SK-N-SH (cell line): ENCODE measurements at regions not wholly inside any gene's neighbourhood (a gene's known extent, or its start where the extent isn't known, plus 50 kb on each side); places are given as distances from the start of the nearest gene placed in this dataset.

Experiments used
- CTCF ChIA-PET: fragments of 300-600, 350-600 bp; formaldehyde crosslinking; extraction: SDS; loops from one replicate; lab custom pipeline; 2021; lab: Yijun Ruan, JAX
- POLR2A ChIA-PET: fragments of 350-600 bp; sonication (Branson Sonifier 250); formaldehyde crosslinking; extraction: SDS; loops from one replicate; lab custom pipeline; 2020; ENCODE audit warnings: antibody characterized with exemption, inconsistent platforms; lab: Yijun Ruan, JAX
- DNase-seq: peaks from one replicate; pipeline ENCODE4 v3.0.0; 2012
- H2AFZ ChIP-seq: fragments of 200-600 bp; sonication (generic); 2 replicates; pipeline ENCODE4 v1.8.1; 2016; ENCODE audit warnings: antibody characterized with exemption, mild to moderate bottlenecking, low read depth
- H3F3A ChIP-seq: fragments of 200-600 bp; sonication (generic); replicated peaks from 2 replicates; pipeline ENCODE3; 2016; ENCODE audit warnings: antibody characterized with exemption, mild to moderate bottlenecking; ENCODE audit not compliant: insufficient read depth
- H3K27ac ChIP-seq, 2 experiments: fragments of 200-500 bp in 1 of 2; fragments of 200-600 bp in 1 of 2; sonication (Bioruptor generic) in 1 of 2; sonication (generic), shearing (Covaris generic) in 1 of 2; 2 replicates each; pipeline versions ENCODE4 v1.5.1 to v1.6.1; 2014 to 2016; ENCODE audit warnings: low read depth in 2 of 2, inconsistent platforms in 1 of 2, low read length in 1 of 2, mild to moderate bottlenecking in 1 of 2, mixed read lengths in 1 of 2
- H3K27me3 ChIP-seq: fragments of 200-600 bp; sonication (generic), shearing (Covaris generic); 2 replicates; pipeline ENCODE4 v1.6.1; 2016; ENCODE audit warnings: mixed run types; ENCODE audit not compliant: insufficient read depth
- H3K36me3 ChIP-seq, 2 experiments: fragments of 200-500 bp in 1 of 2; fragments of 200-600 bp in 1 of 2; sonication (Bioruptor generic) in 1 of 2; sonication (generic) in 1 of 2; replicated peaks in 1 of 2; 2 replicates each; pipeline versions ENCODE3 to v1.5.1; 2014 to 2016; ENCODE audit warnings: low read length in 1 of 2, mild to moderate bottlenecking in 1 of 2; ENCODE audit not compliant: insufficient read depth in 2 of 2, control insufficient read depth in 1 of 2
- H3K4me1 ChIP-seq, 2 experiments: fragments of 200-500 bp in 1 of 2; fragments of 200-600 bp in 1 of 2; sonication (Bioruptor generic) in 1 of 2; sonication (generic), shearing (Covaris generic) in 1 of 2; 2 replicates each; pipeline versions ENCODE4 v1.5.1 to v1.6.1; 2014 to 2016; ENCODE audit warnings: low read depth in 1 of 2, low read length in 1 of 2, mixed run types in 1 of 2; ENCODE audit not compliant: insufficient read depth in 2 of 2, control insufficient read depth in 1 of 2
- H3K4me2 ChIP-seq: fragments of 200-600 bp; sonication (generic), shearing (Covaris generic); 2 replicates; pipeline ENCODE4 v1.6.1; 2017; ENCODE audit warnings: mixed run types
- H3K4me3 ChIP-seq, 2 experiments: fragments of 200-500 bp in 1 of 2; fragments of 200-600 bp in 1 of 2; sonication (Bioruptor generic) in 1 of 2; sonication (generic), shearing (Covaris generic) in 1 of 2; 2 replicates each; pipeline versions ENCODE4 v1.5.1 to v1.8.1; 2014 to 2016; ENCODE audit warnings: low read depth in 2 of 2, inconsistent platforms in 1 of 2, low read length in 1 of 2, mild to moderate bottlenecking in 1 of 2, mixed read lengths in 1 of 2, moderate library complexity in 1 of 2
- H3K79me2 ChIP-seq: fragments of 200-600 bp; sonication (generic); 2 replicates; pipeline ENCODE4 v1.8.1; 2017; ENCODE audit warnings: mild to moderate bottlenecking; ENCODE audit not compliant: insufficient read depth
- H3K9ac ChIP-seq: fragments of 200-600 bp; sonication (generic); 2 replicates; pipeline ENCODE4 v1.6.1; 2017; ENCODE audit warnings: mixed run types
- H3K9me2 ChIP-seq: fragments of 200-600 bp; sonication (generic); 2 replicates; pipeline ENCODE4 v1.6.1; 2017; ENCODE audit warnings: mixed run types
- H3K9me3 ChIP-seq: fragments of 200-600 bp; sonication (generic); 2 replicates; pipeline ENCODE4 v1.6.1; 2017; ENCODE audit warnings: mixed run types, mild to moderate bottlenecking, moderate library complexity
- H4K20me1 ChIP-seq: fragments of 200-600 bp; sonication (generic); 2 replicates; pipeline ENCODE4 v1.6.1; 2017; ENCODE audit warnings: mild to moderate bottlenecking, mixed run types; ENCODE audit not compliant: insufficient read depth
- FOSL2 ChIP-seq: IDR thresholded peaks from 2 replicates; pipeline ENCODE4 v1.4.0; 2012; ENCODE audit warnings: low read depth, mild to moderate bottlenecking, moderate library complexity, borderline replicate concordance
- GATA2 ChIP-seq: sonication (generic); formaldehyde crosslinking; IDR thresholded peaks from 2 replicates; pipeline ENCODE4 v1.5.0; 2020; ENCODE audit warnings: mild to moderate bottlenecking, missing genetic modification reagents
- JUND ChIP-seq: IDR thresholded peaks from 2 replicates; pipeline ENCODE4 v1.4.0; 2012
- MEF2A ChIP-seq: IDR thresholded peaks from 2 replicates; pipeline ENCODE4 v1.4.0; 2012; ENCODE audit warnings: low read depth, borderline replicate concordance
- NRF1 ChIP-seq: IDR thresholded peaks from 2 replicates; pipeline ENCODE4 v1.6.1; 2012; ENCODE audit warnings: low read depth, mild to moderate bottlenecking, low read length
- RAD21 ChIP-seq: IDR thresholded peaks from 2 replicates; pipeline ENCODE4 v1.6.1; 2012; ENCODE audit warnings: mild to moderate bottlenecking, low read length
- RCOR1 ChIP-seq: fragments of 150-350 bp; IDR thresholded peaks from 2 replicates; pipeline ENCODE4 v1.6.1; 2017; ENCODE audit warnings: antibody characterized with exemption, low read length
- RXRA ChIP-seq: IDR thresholded peaks from 2 replicates; pipeline ENCODE4 v1.4.0; 2012; ENCODE audit warnings: low read depth, mild to moderate bottlenecking, borderline replicate concordance
- SMC3 ChIP-seq: IDR thresholded peaks from 2 replicates; pipeline ENCODE4 v1.6.1; 2012; ENCODE audit warnings: low read depth, low read length, improper control_type of control experiment
- TAF1 ChIP-seq: IDR thresholded peaks from 2 replicates; pipeline ENCODE4 v1.6.1; 2012; ENCODE audit warnings: low read depth, mild to moderate bottlenecking, low read length, moderate library complexity, borderline replicate concordance
- TCF12 ChIP-seq: IDR thresholded peaks from 2 replicates; pipeline ENCODE4 v1.4.0; 2012
- YY1 ChIP-seq: IDR thresholded peaks from 2 replicates; pipeline ENCODE4 v1.4.0; 2012; ENCODE audit warnings: low read depth, mild to moderate bottlenecking
- WGBS: methylation state at CpG from one replicate; pipeline ENCODE4 v1.1.6; 2017; ENCODE audit warnings: low lambda C conversion rate; 5-methylcytosine and 5-hydroxymethylcytosine counted together
- TF ChIP-seq, protein P1 (sequence below): IDR thresholded peaks from 2 replicates; pipeline ENCODE4 v1.4.0; 2012; ENCODE audit warnings: low read depth, borderline replicate concordance
- TF ChIP-seq, protein P2 (sequence below): fragments of 150-350 bp; IDR thresholded peaks from 2 replicates; pipeline ENCODE4 v1.6.1; 2017; ENCODE audit warnings: antibody characterized with exemption, low read length, low read depth, borderline replicate concordance
- TF ChIP-seq, protein P3 (sequence below): IDR thresholded peaks from 2 replicates; pipeline ENCODE4 v1.4.0; 2012; ENCODE audit warnings: low read depth, borderline replicate concordance
- TF ChIP-seq, protein P4 (sequence below): IDR thresholded peaks from 2 replicates; pipeline ENCODE4 v1.4.0; 2012; ENCODE audit warnings: low read depth
- TF ChIP-seq, protein P5 (sequence below): IDR thresholded peaks from 2 replicates; pipeline ENCODE4; 2012

DNA sequence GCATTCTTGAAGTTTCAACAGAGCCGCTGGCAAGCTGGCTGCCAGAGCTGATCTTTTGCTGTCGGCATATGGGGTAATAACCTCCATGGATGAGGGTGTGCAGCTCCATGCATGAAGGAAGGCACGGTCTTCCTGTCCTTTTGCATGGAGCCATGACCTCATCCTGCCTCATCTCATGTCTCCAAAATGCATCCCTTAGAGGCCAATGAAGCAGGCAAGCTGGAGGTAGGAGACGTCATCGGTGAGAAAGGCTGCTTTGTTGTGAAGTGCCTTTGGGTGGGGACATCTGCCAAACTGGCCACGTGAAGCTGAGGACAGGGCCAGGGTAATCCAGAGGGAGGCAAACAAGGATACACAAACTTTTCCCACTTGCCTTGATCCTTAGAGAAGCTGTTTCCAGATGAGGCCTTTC lies 161.5 kb upstream of the TBX20 start:
- H3K27ac ChIP-seq: no peak overlapping the region
- no peaks in the 10 kb centered on the region for H3K79me2 ChIP-seq
- no peaks in the 10 kb centered on the region for H3K9me2 ChIP-seq
- H3K9ac ChIP-seq: no peak overlapping the region
- H3K27me3 ChIP-seq: peaks cover 4% of the 10 kb centered on the region; the same call in 1 of the 2 replicates
- WGBS: 50% methylated on average over 6 of the region's 6 CpGs
- no peaks in the 10 kb centered on the region for H3K9me3 ChIP-seq
- no peak for DNase-seq
- no peaks in the 10 kb centered on the region for H4K20me1 ChIP-seq
- no peak overlapping the region for H3K4me2 ChIP-seq
- no peak for TF ChIP-seq RCOR1
- no peak for TF ChIP-seq RAD21
- no peak for TF ChIP-seq MEF2A
- no peak for TF ChIP-seq RXRA
- no peak for TF ChIP-seq SMC3
- TF ChIP-seq, protein P1, sequence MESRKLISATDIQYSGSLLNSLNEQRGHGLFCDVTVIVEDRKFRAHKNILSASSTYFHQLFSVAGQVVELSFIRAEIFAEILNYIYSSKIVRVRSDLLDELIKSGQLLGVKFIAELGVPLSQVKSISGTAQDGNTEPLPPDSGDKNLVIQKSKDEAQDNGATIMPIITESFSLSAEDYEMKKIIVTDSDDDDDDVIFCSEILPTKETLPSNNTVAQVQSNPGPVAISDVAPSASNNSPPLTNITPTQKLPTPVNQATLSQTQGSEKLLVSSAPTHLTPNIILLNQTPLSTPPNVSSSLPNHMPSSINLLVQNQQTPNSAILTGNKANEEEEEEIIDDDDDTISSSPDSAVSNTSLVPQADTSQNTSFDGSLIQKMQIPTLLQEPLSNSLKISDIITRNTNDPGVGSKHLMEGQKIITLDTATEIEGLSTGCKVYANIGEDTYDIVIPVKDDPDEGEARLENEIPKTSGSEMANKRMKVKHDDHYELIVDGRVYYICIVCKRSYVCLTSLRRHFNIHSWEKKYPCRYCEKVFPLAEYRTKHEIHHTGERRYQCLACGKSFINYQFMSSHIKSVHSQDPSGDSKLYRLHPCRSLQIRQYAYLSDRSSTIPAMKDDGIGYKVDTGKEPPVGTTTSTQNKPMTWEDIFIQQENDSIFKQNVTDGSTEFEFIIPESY: no peak
- no peak for TF ChIP-seq TAF1
- TF ChIP-seq, protein P2, sequence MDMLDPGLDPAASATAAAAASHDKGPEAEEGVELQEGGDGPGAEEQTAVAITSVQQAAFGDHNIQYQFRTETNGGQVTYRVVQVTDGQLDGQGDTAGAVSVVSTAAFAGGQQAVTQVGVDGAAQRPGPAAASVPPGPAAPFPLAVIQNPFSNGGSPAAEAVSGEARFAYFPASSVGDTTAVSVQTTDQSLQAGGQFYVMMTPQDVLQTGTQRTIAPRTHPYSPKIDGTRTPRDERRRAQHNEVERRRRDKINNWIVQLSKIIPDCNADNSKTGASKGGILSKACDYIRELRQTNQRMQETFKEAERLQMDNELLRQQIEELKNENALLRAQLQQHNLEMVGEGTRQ: no peak
- no peak for TF ChIP-seq YY1
- TF ChIP-seq TCF12: no peak
- TF ChIP-seq NRF1: no peak
- TF ChIP-seq, protein P3, sequence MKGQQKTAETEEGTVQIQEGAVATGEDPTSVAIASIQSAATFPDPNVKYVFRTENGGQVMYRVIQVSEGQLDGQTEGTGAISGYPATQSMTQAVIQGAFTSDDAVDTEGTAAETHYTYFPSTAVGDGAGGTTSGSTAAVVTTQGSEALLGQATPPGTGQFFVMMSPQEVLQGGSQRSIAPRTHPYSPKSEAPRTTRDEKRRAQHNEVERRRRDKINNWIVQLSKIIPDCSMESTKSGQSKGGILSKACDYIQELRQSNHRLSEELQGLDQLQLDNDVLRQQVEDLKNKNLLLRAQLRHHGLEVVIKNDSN: no peak
- no peak for TF ChIP-seq FOSL2
- TF ChIP-seq JUND: no peak
- TF ChIP-seq, protein P4, sequence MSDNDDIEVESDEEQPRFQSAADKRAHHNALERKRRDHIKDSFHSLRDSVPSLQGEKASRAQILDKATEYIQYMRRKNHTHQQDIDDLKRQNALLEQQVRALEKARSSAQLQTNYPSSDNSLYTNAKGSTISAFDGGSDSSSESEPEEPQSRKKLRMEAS: no peak
- TF ChIP-seq, protein P5, sequence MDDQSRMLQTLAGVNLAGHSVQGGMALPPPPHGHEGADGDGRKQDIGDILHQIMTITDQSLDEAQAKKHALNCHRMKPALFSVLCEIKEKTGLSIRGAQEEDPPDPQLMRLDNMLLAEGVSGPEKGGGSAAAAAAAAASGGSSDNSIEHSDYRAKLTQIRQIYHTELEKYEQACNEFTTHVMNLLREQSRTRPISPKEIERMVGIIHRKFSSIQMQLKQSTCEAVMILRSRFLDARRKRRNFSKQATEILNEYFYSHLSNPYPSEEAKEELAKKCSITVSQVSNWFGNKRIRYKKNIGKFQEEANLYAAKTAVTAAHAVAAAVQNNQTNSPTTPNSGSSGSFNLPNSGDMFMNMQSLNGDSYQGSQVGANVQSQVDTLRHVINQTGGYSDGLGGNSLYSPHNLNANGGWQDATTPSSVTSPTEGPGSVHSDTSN: no peak
- no peak for TF ChIP-seq GATA2 (CRISPR knock-in tag)
- H3K4me1 ChIP-seq: no peaks in the 10 kb centered on the region; a peak in 1 of 4 replicates
- POLR2A ChIA-PET: no interaction called here
- CTCF ChIA-PET: interaction anchor here (1.2 to 19.5 kb wide), 5 partner anchors 10 to 123 kb away, joined by 3 to 294 read pairs (median 7); no protein-coding TSS in a partner anchor
- no peaks in the 10 kb centered on the region for H3F3A ChIP-seq
- no peak overlapping the region for H2AFZ ChIP-seq
- no peaks in the 10 kb centered on the region for H3K36me3 ChIP-seq
- no peak overlapping the region for H3K4me3 ChIP-seq
